Choroid plexus epithelial cell (primary cell): ENCODE measurements at regions not wholly inside any gene's neighbourhood (a gene's known extent, or its start where the extent isn't known, plus 50 kb on each side); places are given as distances from the start of the nearest gene placed in this dataset.

Experiments used
- DNase-seq: peaks from one replicate; pipeline ENCODE4 v3.0.0-alpha.2; 2010; ENCODE audit warnings: low read depth
- H3K4me3 ChIP-seq: 2 replicates; pipeline ENCODE4 v1.5.1; 2011; ENCODE audit warnings: low read depth, mild to moderate bottlenecking, control low read depth, low read length, moderate library complexity
- CTCF ChIP-seq: conservative IDR thresholded peaks from 2 replicates; pipeline ENCODE4 v1.5.1; 2011; ENCODE audit warnings: low read depth, mild to moderate bottlenecking, control low read depth, inconsistent platforms, low read length, moderate library complexity

GRCh38 chr6:103707596-103708325 is 1152.0 kb downstream of the HACE1 start:
- H3K4me3 ChIP-seq = no peak overlapping the region
- DNase-seq = no peak
- TF ChIP-seq CTCF = no peak

- DNase-seq = no peak
- no peak for TF ChIP-seq CTCF
- H3K4me3 ChIP-seq = no peak overlapping the region
Measured at GRCh38 chr6:103699769-103700168, 1160.0 kb downstream of the HACE1 start.

GRCh38 chr6:103687430-103687829 is 1172.3 kb downstream of the HACE1 start:
- no peak overlapping the region for H3K4me3 ChIP-seq
- TF ChIP-seq CTCF = no peak
- no peak for DNase-seq

- no peak overlapping the region for H3K4me3 ChIP-seq
- DNase-seq = no peak
- TF ChIP-seq CTCF = no peak
Measured at GRCh38 chr6:103680116-103680515, 1179.6 kb downstream of the HACE1 start.

GRCh38 chr6:103677290-103677689 is 1182.4 kb downstream of the HACE1 start:
- no peak for TF ChIP-seq CTCF
- no peak overlapping the region for H3K4me3 ChIP-seq
- DNase-seq = no peak

- no peak overlapping the region for H3K4me3 ChIP-seq
- DNase-seq = peak; percentile 20
- no peak for TF ChIP-seq CTCF
Measured at GRCh38 chr6:103675807-103676406, 1183.8 kb downstream of the HACE1 start.

GRCh38 chr6:103674790-103675189 is 1184.9 kb downstream of the HACE1 start:
- no peak for DNase-seq
- no peak overlapping the region for H3K4me3 ChIP-seq
- TF ChIP-seq CTCF = no peak
